COLO668 (cell line): ENCODE measurements at regions not wholly inside any gene's neighbourhood (a gene's known extent, or its start where the extent isn't known, plus 50 kb on each side); places are given as distances from the start of the nearest gene placed in this dataset.
"Not testable (repeated sequence)": the region's sequence is repeated elsewhere in the genome, so short reads cannot be mapped to it uniquely, and the experiment has no call there.

Experiments
- DNase-seq: peaks from one replicate; lab custom pipeline; 2025; ENCODE audit not compliant: unreplicated experiment; lab: John Stamatoyannopoulos, UW

DNA sequence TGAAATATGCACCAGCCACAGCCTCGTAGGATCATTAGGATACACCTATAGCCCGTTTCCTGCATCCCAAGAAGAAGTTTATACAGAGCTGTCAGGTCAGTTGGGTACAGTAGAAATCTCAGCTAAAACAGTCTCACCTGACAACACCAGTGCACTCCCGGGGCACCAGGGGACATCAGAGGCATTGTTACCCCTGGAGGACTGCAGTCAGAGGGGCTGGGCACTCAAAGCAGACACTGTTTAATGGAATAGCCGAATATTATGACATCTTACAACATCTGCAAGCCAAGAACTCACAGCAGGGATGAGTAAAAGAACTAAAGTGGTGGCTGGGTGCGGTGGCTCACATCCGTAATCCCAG is 93.0 kb upstream of the ID2 start:
- DNase-seq: no peak

DNA sequence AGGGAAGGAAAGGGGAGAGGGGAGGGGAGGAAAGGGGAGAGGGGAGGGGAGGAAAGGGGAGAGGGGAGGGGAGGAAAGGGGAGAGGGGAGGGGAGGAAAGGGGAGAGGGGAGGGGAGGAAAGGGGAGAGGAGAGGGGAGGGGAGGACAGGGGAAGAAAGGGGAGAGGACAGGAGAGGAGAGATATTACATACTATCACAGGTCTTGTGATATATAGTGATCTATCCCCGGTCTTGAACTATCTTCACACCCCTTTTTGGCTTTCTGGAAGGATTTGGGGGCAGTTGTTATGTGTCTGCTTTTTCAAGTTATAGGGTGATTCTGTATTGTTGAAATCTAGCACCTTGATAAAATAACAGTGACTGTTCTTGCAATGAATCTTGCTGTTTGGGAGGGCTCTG is 92.1 kb upstream of the ID2 start:
- no peak for DNase-seq

DNA sequence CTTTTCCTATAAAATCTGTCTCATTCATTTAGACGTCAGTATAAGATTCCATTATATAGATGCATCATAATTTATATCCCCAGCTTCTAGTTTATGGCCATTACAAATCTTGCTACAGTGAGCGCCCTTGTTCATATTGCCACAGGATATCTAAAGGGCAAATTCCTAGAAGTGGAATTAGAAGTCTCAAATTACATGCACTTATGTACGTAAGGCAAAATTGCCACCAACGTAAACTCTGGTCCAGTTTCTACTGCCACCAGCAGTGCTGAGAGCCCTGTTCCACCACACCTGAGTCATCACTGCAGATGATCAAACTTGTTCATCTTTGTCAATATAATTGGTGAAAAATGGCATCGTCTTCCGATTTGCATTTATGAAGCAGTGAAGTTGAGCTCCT is 90.9 kb upstream of the ID2 start:
- peak; percentile 41 for DNase-seq

DNA sequence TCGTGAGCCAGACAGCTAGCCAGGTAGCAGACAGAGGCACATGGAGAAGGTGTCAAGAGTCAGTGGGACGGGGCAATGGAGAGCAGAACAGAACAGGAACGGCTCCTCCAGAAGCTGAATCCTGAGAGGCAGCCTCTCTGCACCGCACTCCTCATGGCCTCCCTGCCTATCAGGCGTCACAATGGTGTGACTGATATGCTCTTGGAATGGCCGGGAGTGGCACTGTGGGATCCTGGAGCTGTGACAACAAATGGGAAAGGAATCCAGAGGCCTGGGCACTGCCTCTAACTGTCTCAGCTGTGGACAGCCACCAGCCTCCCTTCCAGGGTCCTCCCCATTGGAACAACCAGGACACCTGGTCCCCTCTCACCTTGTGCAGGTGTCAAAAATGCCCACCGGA is 89.1 kb upstream of the ID2 start:
- DNase-seq: no peak

DNA sequence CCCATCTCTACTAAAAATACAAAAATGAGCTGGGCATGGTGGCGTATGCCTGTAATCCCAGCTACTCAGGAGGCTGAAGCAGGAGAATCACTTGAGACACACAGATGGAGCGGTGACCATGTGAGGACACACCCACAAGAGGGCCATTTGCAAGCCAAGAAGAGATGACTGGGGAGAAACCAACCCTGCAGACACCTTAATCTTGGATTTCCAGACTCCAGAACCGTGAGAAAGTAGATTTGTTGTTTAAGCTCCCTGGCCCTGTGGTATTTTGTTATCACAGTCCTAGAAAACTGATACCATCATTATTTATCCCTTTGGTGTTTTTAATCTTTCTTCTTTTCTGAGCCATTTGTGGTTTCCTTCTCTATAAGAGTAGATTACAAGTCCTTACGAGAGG is 88.6 kb upstream of the ID2 start:
- DNase-seq: no peak

DNA sequence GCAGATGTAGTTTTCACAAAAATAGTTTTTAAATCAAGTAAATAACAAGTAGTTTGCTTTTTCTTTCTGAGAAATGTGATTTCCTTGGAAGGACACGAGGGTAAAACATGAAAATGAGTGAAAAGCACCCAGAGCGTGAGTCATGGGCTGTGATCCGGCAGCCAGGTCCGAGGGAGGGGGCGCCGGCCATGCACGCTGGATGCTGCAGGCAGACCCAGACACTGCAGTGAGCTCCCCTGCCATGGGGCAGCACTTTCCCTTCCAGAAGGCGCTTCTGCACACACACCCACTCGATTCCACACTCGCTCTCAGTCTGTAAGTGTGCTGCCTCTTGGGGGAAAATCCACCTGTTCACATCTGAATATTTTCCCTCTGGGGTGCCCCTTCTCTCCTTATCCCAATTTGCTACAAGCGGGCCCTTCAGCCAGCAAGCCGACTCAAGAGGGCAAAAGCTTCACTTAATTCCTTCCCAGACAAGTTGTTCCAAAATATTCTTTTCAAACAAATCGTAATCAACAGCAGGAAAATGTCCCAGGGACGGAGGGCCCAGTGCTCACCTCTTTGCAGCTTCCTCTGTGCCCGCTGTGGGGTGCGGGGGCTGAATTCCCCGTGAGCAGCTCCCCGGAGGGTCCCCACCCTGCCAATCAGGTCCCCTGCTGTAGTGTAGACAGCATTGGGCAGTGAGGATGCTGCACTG is 87.0 kb upstream of the ID2 start:
- no peak for DNase-seq

DNA sequence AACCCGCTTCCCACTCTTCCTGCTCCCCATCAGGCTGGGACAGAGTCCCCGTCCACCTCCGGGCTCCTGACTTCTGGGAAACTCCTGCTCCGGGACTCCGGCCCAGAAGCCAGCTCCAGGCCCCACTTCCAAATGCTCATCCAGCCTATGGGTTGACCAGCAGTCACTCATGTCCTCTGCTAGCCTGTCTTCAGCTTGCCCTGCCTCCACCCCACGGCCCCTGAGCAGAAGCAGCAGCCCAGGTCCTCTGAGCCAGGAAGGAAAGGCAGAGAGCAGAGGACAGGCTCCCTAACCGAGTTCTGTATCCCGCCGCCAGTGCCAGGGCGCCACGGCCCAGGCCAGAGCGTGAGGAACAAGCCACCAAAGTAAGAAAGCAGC is 86.4 kb upstream of the ID2 start:
- DNase-seq: no peak

DNA sequence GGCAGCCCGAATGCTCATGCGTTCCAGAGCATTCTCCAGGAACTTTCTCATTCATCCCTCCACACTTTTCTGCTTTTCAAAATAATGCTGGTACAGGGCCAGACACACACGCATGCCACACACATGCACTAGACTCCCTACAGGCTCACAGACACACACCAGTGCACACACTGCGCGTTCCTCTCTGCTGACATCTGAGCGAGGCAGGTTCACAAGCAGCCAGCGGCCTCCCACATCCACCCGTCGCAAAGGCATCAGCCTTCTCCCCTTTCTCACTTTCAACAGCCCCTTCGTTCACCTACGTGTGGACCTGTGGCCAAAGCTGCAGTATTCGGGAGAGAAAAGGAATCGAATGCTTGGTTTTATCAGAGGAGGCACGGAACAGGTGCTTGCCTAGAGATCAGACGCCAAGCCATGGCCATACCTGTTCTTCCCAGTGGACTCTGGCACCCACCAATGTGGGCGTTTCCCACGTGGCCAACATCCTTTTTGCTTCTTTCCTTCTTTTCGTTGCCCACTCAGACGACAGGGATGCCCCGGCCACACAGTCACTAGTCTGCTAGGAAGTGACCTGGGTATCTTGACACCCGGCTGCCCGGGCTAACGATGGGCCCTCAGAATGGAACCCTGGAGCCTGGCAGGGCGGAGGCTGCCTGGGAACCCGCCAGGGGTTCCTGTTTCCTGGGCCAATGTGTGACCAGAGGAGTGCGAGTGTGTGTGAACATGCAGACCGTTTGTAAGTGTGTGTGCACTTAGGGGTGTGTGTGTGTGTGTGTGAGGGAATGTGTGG is 85.8 kb upstream of the ID2 start:
- no peak for DNase-seq

DNA sequence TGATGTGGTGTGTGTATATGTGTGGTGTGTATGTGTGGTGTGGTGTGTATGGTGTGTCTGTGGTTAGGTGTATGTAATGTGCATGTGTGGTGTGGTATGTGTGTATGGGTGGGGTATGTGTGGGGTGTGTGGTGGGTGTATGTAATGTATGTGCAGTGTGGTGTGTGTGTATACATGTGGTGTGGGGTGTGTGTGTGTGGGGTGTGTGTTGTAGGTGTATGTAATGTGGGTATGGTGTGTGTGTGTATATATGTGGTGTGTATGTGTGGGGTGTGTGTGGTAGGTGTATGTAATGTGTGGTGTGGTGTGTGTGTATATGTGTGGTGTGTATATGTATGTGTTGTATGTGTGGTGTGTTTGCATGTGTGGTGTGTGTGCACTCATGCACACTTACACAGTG is 84.8 kb upstream of the ID2 start:
- DNase-seq: no peak

DNA sequence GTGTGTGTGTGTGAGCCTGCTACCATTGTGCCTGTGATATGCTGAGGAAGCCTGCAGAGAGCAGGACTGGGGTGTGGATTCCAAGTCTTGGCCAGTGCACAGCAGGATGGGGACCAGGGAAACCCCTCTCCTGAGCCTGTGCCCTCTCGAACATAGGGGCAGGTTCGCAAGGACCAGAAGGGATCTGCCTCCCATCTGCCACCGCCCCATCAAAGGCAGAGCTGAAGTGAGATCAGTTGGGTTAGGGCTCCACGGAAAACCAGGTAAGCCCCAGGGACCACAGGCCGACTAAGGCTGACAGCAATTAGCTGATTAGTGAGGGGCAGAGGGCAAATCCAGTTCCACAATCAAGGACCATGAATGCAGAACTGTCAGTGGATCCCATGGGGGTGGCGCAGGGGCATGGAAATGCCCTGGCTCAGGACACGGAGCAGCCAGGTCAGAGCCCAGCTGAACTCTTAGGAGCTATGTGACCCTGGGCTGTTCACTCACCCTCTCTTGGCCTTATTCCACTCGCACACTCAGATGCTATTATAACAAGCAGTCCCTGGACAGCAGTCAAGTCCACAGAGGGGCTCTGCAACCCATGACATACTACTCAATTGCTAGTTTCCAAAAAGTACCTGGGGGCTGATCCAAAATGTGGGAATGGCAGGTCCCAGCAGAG is 84.2 kb upstream of the ID2 start:
- no peak for DNase-seq

DNA sequence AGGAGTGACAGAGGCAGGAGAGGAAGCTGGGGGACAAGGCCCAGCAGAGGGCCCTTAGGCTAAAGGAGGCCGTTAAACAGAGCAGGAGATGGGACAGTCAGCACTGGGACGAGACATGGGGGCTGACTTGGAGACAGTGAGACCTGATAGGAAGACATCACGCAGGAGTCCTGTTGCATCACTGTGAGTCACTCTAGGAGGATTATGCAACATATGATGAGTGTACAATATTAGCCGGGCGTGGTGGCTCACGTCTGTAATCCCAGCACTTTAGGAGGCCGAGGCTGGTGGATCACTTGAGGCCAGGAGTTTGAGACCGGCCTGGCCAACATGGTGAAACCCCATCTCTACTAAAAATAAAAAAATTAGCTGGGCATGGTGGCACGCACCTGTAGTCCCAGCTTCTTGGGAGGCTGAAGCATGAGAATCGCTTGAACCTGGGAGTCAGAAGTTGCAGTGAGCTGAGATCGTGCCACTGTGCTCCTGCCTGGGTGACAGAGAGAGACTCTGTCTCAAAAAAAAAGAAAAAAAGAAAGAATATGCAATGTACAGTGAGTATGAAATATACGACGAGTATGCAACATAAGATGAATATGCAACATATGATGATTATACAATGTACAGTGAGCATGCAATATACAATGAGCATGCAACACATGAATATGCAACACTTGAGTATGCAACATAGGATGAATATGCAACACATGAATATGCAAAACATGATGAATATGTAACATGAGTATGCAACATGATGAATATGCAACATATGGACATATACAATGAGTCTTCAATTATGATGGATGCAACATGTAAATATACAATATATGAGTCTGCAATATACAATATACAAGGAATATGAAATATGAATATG is 83.3 kb upstream of the ID2 start:
- DNase-seq: no peak

DNA sequence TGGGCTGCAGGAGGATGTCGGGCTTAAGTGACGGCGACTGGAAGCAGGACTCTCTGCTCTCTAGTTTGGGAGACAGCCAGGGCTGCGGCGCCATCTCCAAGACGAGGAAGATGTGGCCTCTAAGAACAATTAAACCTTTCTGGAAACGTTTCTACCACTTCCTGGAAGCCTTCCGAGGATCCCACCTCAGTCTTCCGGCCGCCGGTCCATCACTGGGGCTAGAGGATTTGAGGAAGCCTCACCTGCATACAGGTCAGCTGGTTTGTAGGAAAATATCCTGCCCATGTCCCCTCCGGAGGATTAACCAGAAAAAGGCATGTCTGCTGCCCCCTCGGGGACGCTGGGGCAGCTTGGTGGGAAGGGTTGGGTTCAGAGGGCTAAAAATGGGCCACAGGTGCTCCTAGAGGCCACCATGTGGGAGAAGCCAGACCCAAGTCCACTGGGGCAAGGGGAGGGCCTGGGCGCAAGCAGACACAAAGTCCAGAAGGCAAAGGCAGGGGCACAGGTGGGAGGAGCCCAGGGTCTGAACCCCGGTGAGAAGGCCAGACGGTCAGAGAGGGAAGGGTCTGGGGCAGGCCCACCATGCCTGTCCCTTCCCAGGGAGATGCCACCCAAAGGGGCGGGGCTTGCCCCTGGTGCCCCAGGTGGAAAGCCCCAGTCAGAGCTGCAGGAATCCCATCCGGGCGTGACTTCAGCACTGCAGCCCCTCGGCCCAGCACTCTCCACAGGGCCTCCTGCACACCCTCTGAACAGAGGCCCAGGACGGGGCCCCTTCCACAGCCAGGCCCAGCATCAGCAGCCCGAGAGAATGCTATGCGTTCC is 82.2 kb upstream of the ID2 start:
- DNase-seq: no peak

DNA sequence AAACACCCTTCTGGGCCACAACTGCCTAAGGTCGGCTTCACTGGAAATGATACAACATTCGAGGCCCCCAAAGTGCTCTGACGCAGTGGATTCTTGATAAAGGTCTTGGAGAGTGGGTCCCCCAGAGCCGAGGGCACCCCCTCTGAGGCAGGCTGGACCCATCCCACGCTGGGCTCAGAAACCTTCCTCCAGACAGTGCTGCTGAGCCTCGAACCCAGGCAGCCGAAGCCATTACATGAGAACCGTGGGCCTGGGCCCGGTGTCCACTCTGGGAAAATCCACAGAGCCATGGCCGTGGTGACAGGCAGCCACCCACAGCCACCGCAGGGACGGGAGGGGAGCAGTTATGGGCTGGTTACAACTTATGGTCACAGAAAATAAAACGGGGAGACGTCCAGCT is 81.4 kb upstream of the ID2 start:
- no peak for DNase-seq

DNA sequence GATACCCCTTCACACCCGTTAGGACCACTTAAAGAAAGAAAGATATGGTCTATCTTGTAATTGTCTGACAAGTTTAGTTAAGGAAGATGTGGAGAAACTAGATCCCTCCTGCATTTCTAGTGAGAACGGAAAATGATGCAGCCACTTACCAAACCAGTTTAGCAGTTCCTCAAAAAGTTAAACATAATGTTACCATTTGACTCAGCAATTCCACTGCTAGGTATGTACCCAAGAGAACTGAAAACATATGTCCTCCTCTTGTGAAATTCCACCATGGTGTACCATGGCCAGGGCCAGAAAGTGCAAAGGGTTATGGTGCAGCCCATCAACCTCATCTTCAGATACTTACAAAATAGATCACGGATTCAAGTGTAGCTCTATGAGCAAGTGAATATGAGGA is 79.0 kb upstream of the ID2 start:
- DNase-seq: no peak

DNA sequence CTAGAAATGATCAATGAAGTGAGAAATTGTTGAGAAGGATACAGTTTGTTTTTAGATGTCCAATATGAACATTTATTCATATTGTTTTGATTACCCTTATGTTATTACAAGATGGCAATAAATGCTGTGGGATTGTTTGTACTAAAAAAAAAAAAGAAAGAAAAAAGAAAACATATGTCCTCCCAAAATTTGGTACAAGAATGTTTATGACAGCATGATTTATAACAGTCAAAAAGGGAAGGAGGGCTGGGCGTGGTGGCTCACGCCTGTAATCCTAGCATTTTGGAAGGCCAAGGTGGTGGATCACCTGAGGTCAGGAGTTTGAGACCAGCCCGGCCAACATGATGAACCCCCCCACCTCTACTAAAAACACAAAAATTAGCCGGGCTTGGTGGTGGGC is 78.5 kb upstream of the ID2 start:
- DNase-seq: not testable (repeated sequence)

DNA sequence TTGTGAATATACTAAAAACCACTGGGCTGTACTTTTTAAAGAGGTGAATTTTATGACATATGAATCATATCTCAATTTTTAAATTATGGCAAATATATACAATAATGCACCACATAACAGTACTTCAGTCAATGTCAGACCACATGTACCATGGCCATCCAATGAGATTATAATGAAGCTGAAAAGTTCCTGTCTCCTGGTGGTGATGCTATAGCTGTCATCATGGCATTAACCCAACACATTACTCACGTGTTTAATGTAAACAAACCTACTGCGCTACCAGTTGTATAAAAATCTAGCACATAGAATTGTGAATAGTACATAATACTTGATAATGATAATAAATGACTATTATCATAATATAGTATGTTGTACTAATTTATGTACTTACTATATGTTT is 77.6 kb upstream of the ID2 start:
- DNase-seq: no peak

DNA sequence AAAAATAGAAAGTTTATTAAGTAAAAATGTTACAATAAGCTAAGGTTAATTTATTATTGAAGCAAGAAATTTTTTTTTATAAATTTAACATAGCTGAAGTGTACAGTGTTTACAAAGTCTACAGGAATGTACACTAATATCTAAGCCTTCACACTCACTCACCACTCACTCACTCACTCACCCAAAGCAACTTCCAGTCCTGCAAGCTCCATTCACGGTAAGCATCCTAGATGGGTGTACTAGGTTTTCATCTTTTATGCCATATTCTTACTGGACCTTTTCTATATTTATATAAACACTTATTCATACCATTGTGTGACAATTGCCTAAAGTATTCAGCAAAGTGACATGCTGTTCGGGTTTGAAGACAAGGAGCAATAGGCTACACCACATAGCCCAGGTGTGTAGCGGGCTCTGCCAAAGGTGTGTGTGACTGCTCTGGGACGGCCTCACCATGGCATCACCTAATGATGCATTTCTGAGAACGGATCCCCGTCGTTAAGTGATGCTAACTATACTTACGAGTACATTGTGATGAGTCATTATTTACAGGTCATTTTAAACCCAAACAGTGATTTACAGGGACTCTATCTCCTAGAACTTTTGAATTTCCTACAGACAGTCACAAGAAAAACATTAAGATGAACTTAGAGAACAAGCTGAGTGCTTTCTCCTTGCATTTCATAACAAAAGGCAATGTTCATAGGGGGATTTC is 76.3 kb upstream of the ID2 start:
- peak; percentile 31 for DNase-seq

DNA sequence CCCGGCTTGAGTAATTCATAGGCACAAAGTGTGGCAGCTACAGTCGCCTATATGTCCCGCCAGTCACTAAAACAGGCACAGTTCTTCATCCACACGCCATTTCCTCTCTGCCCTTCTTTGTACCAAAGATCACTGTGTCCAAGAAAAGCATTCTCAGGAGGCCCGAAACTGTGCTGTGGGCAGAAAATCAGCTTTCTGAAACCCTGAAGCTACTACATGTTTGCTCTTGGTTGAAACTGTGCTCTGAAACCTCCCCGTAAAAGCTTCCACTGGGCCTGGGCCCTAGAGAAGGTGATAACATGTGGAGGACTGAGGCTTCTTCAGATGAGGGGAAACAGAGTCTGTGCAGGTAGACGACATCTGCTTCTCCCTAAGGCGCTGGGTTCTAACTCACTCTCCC is 75.6 kb upstream of the ID2 start:
- DNase-seq: no peak

DNA sequence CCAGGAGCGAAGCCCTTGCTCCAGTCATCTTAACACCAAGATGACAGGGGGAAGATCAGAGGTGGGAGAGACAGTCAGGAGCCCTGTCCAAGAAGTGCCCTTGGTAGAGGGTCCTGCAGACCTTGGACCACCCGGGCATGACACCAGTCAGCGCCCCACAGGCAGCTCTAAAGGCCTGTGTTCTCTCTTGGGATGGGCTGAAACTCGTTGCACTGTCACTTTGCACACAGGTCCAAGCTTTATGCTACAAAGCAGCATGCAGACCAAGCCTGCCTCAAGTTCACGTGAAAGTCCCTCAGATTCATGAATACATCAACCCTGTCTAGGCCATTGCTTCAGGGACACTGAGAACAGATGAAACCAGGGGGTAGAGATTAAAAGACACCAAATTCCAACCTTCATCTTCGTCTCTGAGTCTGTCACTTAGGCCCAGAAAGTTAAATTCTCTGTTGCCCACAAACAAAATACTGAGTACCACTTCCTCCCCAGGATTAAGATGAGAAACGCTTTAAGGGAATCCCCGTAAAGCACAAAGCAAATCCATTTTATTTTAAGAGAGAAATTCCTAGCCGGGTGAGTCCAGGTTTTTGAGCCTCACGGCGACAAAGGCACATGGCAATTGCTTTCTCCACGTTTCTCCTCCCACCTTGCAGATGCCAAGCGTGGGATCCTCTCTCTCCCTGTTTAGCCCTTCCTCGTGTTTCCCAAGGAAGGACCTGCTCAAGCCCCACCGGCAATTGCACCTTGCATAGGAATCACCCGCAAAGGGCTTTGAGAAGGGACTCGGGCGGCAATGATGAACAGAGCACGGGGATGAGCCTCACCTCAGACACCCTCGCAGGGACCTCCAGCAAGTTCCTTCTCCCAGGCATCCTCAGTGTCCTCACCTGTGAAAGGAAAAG is 75.0 kb upstream of the ID2 start:
- DNase-seq: no peak
